ENCODE measurements at regions not wholly inside any gene's neighbourhood (a gene's known extent, or its start where the extent isn't known, plus 50 kb on each side); places are given as distances from the start of the nearest gene placed in this dataset.
A peak's percentile ranks its signal among the peaks of the same experiment; 100 is the strongest.

DNA sequence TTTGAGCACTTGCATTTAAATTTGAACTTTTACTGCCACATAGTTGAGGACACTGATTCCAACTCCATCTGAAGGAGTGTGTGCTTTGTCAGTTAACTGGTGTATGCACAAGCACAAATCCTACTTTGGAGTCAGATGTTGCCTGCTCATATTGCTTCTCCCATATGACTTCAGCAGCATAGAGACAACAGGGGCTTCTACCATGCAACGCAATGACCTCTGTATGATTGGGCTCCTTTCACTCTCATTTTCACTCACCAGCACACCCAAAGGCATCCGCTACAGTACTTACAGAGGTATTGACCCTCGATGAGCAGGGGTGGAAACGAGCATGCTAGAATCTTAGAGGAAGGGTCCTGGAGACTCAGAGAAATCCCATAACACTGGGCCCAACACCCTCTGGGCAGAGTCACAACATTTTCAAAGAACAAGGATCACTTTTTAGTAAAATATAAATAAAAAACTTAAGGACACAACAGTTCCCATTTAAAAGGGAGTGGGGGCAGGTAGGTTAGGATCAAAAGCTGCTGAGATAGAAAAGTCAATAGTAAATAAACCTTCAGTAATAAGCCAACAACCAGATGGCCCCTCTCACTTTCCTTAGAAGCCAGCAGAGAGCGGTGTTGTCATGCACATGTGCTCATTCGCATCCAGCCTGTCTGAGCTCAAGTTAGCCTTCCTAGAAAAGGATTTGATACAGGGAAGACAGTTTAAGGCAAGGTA is 203.8 kb downstream of the SNCAIP start:
- Histone ChIP-seq H2BK5ac (ENCODE audit: insufficient read length, low read length) (no peak overlapping the region), H3K9ac (ENCODE audit: extremely low read depth, insufficient read length, low read length) (no peak overlapping the region), H2BK12ac (ENCODE audit: insufficient read length, low read depth, low read length) (no peak overlapping the region), H4K8ac (replicated peaks; ENCODE audit: insufficient read length, low read depth, low read length) (no peak overlapping the region), H3K4me1 (ENCODE audit: insufficient read depth, low read length) (peaks cover 2% of the 10 kb centered on the region), H2AFZ (ENCODE audit: low read length) (no peak overlapping the region), H2BK15ac (ENCODE audit: low read depth, low read length) (no peak overlapping the region), H2BK20ac (ENCODE audit: low read depth, low read length, poor library complexity, severe bottlenecking) (no peak overlapping the region), H3K14ac (ENCODE audit: insufficient read depth, low read length) (no peak overlapping the region), H4K5ac (ENCODE audit: insufficient read length, low read depth, low read length) (peak overlapping the region; percentile 50), H3K27me3 (ENCODE audit: insufficient read depth, low read length) (no peaks in the 10 kb centered on the region), H3K23me2 (ENCODE audit: insufficient read length, low read depth, low read length, poor library complexity, severe bottlenecking) (no peaks in the 10 kb centered on the region), H3K56ac (ENCODE audit: insufficient read length, low read depth, low read length) (no peak overlapping the region), H3K4ac (ENCODE audit: low read depth, low read length) (no peak overlapping the region), H3T11ph (ENCODE audit: low read length) (no peak overlapping the region), H2BK120ac (ENCODE audit: low read depth, low read length, poor library complexity, severe bottlenecking) (no peak overlapping the region), H2AK5ac (ENCODE audit: insufficient read length, low read length) (no peak overlapping the region), H3K18ac (ENCODE audit: insufficient read length, low read depth, low read length) (no peak overlapping the region), H3K27ac (ENCODE audit: insufficient read length, low read depth, low read length) (no peak overlapping the region), H3K79me2 (ENCODE audit: insufficient read depth, low read length) (no peaks in the 10 kb centered on the region), H4K20me1 (ENCODE audit: control insufficient read depth, insufficient read depth, insufficient read length) (no peaks in the 10 kb centered on the region), H4K91ac (ENCODE audit: insufficient read length, low read depth, low read length) (no peak overlapping the region), H3K9me3 (ENCODE audit: control insufficient read depth, low read depth, low read length) (no peaks in the 10 kb centered on the region), H3K4me2 (ENCODE audit: insufficient read depth, insufficient read length, low read length) (no peak overlapping the region), H3K79me1 (ENCODE audit: insufficient read depth, low read depth, low read length, poor library complexity, severe bottlenecking) (no peaks in the 10 kb centered on the region), H3K23ac (ENCODE audit: insufficient read length, low read depth, low read length) (no peak overlapping the region)
- H3K27me3 Mint-ChIP-seq (ENCODE audit: low read depth), result peaks cover 3% of the 10 kb centered on the region; the same call in 1 of the 2 replicates
- peaks cover 0 to 5% of the 10 kb centered on the region in 2 experiments; a peak in 3 of 5 replicates for H3K9me3 Mint-ChIP-seq
- H3K27ac Mint-ChIP-seq, result peak overlapping the region in 1 of 3 experiments; percentile 86; a peak in 1 of 7 replicates
- DNase-seq, result peak; percentile 74
- 0 out of 7 replicates have a peak, but pooled peaks cover 0 to 3% (median 0%) of the 10 kb centered on the region in 3 experiments for H3K36me3 Mint-ChIP-seq (ENCODE audit: insufficient read depth in 1 of 3, low read depth in 3 of 3)
- TF ChIP-seq, protein P1, sequence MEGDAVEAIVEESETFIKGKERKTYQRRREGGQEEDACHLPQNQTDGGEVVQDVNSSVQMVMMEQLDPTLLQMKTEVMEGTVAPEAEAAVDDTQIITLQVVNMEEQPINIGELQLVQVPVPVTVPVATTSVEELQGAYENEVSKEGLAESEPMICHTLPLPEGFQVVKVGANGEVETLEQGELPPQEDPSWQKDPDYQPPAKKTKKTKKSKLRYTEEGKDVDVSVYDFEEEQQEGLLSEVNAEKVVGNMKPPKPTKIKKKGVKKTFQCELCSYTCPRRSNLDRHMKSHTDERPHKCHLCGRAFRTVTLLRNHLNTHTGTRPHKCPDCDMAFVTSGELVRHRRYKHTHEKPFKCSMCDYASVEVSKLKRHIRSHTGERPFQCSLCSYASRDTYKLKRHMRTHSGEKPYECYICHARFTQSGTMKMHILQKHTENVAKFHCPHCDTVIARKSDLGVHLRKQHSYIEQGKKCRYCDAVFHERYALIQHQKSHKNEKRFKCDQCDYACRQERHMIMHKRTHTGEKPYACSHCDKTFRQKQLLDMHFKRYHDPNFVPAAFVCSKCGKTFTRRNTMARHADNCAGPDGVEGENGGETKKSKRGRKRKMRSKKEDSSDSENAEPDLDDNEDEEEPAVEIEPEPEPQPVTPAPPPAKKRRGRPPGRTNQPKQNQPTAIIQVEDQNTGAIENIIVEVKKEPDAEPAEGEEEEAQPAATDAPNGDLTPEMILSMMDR (conservative IDR thresholded peaks at IDR 0.05), result peak; percentile 89
- no CpG with 5 or more reads among the region's 6 CpGs for WGBS (ENCODE audit: extremely low coverage, insufficient read length, low lambda C conversion rate)
- H3K4me3 Mint-ChIP-seq, result no peak overlapping the region
- peaks cover 12 to 13% of the 10 kb centered on the region in 2 experiments for H3K4me1 Mint-ChIP-seq

Data from H9 (cell line).